ENCODE measurements at regions not wholly inside any gene's neighbourhood (a gene's known extent, or its start where the extent isn't known, plus 50 kb on each side); places are given as distances from the start of the nearest gene placed in this dataset.
"Not testable (repeated sequence)": the region's sequence is repeated elsewhere in the genome, so short reads cannot be mapped to it uniquely, and the experiment has no call there.

DNA sequence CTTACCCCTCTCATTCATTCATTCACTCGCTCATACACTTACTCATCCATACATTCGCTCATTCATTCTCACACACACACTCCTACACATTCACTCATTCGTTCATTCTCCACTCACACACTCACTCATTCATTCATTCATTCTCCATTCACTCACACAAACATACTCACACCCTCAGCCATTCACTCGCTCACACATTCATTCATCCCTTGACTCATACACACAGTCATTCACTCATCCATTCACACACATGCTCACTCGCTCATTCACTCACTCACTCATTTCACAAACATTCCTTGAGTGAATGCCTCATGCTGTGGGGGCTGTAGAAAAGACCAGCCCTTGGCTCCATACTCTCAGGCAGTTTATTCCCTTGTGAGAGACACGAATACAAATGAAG, 151.1 kb upstream of the MAMLD1 start:
- DNase-seq (ENCODE audit: low read depth in 2 of 2): no peak

DNA sequence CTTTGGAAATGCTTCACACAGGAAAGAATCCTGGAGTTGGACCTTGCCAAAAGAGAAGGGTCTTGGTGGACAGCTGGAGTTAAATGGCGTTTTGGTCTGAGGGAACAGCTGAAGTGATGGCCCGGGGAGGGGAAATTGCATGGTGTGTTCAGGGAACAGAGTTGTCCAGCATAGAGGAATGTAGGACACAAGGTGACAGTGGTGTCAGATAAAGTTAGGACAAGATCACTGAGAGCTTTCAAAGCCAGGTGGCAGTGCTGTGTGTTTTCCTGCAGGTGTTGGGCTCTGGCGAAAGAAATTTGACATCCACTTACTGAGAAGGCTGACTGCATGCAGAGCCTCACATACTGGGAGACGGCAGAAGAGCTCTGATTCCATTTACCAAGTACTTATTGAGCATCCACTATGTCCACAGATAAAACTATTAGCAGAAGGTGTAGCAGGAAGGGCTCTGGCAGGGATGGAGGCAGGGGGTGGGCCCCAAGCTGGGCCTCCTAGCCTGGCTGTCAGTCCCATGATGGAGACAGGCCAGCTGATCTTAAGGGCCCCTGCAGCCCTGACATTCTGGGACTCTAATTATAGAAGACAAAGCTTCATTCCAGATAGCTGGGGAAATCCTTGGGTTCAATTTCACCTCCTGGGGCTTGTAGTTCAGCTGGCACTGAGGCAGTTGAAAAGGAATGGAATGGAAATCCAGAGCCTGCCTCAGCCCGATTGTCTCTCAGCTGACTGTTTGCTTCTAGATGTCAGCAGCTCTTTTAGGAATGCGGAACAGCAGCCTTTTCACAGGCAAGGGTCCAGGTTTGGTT, 150.2 kb upstream of the MAMLD1 start:
- no peak for DNase-seq (ENCODE audit: low read depth in 2 of 2)

DNA sequence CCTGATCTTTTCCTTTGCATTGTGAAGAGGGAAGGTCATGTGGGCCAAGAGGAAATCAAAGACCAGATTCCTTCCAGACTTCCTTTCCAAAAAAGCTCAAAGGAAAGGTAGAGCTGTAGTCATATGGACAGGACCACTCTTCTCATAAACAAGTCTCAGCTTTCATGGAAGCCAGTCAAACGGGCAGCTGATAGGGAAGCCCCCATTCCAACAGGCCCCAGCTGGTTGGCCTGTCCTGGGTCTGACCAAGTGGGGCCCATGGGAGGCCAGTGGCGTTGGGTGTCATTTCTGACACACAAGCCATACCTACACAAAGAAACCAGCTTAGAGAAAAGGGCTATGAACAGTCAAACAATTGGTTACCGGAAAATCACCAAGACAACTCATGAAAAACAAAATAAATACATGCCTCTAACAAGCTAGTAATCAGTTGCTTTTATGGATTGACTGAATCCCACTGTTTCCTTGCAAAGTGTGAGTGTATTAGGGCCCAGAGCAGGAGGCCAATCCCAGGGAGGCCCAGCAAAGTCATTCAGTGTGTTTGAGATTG, 149.6 kb upstream of the MAMLD1 start:
- no peak for DNase-seq (ENCODE audit: low read depth in 2 of 2)

DNA sequence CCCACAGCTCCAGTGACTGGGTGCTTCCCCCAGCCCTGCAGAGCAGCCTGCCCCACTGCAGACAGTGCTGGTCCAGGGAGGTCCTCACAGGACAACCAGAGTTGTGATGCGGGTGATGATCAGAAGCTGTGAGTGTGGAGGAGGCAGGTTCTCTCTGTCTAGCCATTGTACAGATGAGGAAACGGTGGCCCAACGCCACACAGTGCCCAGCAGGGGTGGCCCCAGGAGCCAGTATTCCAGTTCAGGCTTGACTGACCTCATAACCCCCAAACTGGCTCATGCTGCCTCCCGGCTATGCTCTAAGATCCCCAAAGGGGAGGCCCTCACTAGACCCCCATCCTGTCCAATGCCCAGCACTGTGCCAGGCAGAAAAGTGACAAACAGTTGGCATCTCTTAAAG, 147.1 kb upstream of the MAMLD1 start:
- not testable (repeated sequence) for DNase-seq (ENCODE audit: low read depth in 2 of 2)

DNA sequence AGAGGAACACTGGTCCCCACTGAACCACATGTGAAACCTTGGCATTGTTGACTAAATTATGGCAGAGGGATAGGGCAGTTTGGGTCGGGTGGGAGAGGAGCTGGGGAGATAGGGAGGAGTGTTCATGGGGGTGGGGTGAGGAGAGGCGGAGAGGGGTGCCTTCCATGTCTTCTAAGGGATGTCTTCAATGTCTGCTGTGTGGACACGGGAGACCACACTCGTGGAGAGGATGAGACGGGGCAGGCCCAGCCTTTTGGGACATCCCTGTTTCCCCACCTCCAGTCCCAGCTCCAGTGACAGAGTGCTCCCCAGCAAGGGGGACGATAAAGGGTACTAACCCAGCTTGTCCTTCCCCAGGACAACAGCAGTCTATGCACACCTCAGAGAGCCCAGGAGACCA, 146.4 kb upstream of the MAMLD1 start:
- DNase-seq (ENCODE audit: low read depth in 2 of 2): no peak

DNA sequence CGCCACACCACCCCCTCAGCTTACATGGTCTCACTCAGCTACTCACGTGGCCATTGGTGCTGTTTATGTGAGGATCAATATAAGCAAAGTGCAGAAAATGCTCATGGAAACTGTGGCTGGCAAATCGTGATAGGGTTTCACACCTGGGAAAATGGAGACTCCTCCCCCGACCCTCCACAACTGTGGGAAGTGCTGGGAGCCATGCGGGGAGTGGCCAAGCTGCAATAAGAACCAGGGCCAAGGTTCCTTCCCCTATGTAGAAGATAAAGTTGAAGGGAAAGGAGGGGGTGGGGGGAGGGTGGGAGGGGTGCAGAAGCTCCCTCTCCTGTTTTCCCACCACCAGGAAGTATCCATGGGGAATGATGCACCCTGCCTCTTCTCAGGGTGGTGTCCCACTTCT, 145.5 kb upstream of the MAMLD1 start:
- no peak for DNase-seq (ENCODE audit: low read depth in 2 of 2)

DNA sequence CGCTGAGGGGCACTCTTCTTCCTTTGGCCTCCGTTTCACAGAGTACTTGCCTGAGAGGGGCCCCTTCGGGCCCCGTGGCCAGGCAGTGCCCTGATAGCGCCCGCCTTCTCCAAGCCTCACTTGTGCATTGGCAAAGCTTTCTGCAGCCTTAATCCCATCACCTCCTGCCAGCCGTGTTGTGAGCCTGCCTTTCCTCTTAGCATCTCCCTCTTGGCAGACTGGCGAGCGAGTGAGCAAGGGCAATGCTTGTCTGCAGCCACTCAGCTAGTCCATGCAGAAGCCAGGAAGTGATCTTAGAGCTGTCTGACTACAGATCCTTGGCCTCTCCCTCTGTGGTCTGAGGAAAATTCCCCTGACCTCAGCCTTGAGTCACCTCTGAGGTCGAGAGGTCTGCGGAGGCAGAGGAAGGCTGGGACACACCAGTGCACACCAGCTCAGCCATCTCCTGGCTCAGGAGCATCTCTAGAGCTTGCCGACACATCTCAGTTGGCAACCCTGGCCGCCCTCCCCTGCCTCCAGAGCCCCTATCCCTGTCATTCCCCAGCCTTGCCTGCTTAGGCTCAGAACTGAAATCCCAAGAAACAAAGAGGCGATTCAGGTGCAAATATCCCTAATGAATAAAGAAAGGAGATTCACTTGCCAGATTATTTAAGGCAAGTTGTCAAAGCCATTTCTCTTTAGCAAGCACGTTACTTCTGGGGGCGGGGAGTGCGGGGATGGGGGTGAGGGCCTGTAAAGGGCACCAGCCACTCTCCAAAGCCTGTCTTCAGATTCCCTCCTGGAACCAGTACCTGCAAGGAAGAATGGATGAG, 143.5 kb upstream of the MAMLD1 start:
- DNase-seq (ENCODE audit: low read depth in 2 of 2): no peak

DNA sequence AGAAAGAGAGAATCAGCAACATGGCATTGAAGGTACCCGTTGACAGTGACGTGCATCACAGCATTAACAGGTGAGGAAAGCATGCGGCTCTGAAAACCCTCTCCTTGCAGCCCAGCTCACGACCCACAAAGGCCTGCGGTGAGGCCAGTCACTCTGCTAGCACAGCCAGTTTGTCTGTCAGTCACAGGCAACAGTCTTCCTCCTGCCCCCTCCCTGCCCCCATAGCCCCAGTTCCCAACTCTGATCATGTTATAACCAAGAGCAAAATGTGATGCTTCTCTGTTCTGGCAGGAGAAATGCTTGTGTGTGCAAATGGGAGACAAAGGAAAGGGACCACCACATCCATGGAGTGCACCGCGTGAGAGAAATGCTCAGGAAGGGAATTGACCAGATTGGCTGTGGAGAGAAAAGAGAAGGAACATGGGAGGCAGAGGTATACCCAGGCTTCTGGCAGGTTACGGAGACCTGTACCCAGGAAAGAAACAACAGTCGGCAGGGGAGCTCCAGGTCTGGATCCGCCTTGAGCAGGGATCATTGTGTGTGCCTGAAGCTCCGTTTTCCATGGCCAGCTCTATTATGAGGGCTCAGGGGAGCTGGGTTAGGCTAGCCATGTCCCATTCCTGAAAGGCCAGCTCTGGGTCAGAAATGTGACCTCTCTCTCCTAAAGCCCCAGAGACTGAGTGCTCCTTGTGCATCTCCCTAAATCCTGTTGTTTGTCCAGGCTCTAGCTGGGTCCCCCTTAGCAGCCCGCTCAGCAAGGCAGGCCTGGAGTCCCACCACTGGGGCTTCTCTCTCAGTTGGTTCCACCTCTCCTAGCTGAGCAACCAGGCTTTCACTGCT, 139.7 kb upstream of the MAMLD1 start:
- DNase-seq (ENCODE audit: low read depth in 2 of 2): no peak

DNA sequence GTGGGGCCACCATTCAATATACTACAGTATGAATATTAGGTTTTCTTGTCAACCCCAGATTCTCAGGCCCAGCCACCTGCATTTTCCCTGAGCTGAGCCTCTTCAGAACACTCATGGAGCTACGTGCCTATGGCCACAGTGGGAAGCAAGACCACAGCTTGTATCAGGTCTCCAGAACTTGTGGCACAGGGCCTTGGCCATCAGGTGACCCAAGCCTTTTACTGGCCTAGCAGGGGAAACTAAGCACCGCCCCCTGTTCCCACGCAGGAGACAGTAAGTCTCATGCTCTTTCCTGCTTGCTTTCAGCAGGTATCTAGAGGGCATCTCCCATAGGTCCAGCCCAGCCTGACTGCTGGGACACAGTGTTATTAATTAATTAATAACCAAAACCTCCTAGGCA, 138.4 kb upstream of the MAMLD1 start:
- DNase-seq (ENCODE audit: low read depth in 2 of 2): no peak

DNA sequence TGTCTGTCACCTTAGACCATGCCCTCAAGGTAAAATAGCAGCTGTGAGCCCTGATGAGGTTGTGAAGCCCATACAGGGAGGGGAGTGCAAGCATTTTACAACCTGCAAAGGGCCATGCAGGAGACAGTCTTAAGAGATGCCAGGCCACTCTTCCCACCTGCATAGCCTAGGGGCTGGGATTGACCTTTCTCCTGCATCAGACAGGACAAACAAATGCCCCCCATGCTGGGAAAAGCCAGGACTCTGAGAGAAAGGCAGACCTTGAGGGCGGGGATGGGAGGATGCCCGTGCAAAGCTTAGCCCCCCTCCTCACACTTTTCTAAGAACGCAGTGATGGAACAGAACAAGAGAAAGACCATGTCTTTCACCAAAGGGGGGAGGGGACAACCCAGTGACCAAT, 137.9 kb upstream of the MAMLD1 start:
- no peak for DNase-seq (ENCODE audit: low read depth in 2 of 2)

DNA sequence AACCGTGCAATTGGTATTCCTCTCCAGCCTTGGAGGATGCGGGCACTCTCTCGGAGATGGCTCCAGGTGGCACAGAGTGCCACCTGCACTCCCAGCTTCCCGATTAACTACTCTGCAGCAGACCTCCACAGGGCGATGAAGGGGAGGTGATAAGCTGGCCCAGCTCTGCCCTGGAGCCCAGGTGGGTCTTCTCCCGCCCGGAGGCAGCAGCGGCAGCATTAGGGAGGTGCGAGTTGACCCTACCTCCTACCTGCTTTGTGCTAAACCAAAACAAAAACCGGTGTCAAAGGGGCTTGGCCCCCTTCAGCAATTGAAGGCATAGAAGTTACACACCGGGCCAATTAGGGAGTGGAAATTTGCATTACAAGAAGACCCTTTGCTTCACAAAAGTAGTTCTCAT, 137.4 kb upstream of the MAMLD1 start:
- DNase-seq (ENCODE audit: low read depth in 2 of 2): no peak

DNA sequence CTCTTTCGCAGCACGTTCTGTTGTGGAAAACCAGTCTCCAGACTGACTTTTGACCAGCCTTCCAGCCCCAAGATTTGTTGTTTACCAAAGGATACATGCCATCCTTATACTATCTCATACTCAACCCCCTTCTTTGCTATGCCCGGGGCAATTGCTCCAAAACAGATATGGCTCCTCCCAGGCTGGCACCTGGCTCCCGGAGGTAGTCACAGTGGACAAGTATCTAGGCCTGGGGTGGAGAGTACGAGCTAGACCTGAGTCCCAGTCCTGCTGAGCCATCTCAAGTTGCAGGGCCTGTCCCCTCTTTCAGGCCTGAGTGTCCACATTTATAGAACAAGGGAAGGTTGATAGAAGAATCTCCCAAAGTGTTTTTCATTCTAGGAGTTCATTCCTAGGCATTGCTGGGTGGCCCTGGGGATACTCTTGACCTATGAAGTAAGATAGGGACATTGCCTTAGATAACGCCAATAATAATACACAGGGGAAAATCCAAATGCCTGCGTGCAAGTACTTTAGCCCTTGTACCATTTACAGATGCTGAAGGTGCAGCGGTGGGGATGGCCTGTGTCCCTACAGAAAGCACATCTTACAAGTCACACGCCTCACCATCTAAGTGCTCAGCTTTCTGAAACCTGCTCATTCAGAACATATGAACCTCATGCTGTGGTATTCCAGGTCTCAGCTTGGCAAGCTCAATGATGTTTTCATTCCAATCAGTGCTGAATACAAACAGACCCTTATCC, 136.7 kb upstream of the MAMLD1 start:
- no peak for DNase-seq (ENCODE audit: low read depth in 2 of 2)

DNA sequence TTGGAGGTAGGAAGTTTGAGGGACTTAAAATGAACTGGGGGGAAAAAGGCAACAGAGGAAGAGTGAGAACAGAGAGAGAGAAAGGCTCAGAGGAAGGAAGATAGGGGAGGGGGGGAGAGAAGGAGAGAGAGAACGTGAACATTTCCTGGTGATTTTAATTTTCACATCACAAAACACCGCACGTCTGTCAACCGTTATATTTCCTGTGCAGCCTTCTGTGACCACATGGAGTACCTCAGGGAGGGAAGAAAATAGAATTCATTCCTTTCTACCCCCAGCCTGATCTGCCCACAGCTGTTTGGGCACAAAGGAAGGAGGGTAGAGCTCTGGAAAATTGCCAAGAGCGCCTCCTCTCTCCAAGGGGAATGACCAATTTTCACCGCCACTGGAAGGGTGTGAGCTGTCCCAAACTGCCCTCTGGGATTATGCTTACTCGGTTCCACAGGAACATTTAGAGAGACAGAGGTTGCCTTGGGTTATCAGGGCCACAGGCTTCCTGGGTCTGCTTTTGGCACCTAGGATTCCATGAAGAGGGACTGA, 135.7 kb upstream of the MAMLD1 start:
- no peak for DNase-seq (ENCODE audit: low read depth in 2 of 2)

DNA sequence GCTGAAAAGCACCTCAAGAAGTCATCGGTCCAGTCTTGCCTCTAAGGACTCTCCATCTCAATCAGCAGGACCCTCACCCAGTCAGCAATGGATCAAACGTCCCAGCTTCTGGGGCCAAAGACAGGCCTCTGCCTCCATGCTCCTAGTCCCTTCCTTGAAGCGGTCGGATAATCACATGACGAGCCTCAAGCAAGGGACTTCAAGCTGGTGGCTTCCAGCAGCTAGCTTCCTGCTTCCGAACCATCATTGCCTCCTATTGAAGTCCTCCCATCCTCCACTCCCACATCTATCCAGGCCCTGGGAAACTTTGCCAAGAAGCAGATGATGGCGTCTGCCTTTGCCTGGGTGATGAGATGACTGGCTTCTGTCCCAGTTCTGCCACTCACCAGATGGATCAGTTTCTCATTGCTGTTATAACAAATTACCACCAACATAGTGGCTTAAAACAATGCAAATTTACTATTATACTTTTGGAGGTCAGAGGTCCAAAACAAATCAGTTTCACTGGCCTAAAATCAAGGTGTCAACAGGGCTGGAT, 135.2 kb upstream of the MAMLD1 start:
- DNase-seq (ENCODE audit: low read depth in 2 of 2): no peak

DNA sequence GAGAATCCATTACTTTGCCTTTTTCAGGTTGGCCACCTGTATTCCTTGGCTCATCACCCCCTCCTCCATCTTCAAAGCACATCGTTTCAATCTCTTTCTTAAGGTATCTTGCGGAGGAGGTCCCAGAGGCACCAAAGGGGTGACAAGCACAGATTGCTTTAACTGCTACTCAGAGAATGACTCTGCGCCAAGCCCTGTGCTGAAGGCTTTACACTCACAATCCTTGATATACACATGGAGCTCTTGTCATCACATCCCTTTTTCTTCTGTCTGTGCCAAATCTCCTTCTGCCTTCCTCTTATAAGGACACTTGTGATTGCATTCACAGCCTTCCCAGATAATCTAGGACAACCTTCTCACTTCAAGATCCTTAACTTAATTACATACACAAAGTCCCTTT, 134.7 kb upstream of the MAMLD1 start:
- DNase-seq (ENCODE audit: low read depth in 2 of 2): no peak

DNA sequence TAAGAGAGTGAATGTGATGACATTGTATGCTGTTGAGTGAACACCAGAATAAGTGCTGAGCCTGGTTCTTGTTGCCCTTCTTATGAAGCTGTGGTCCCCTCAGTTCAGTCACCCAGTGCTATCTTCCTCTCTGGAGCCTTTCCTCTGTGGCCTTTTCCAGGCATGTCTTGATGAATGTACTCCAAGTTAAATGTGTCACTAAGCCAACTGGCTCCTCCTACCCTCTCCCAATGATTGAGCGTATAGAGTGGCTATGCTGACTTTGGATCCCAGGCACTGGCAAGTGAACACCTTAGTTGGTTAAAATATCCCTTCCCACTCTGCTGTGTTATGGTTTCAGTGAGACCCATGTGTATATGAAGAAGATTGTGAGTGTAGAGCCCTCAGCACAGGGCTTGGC, 134.1 kb upstream of the MAMLD1 start:
- no peak for DNase-seq (ENCODE audit: low read depth in 2 of 2)

DNA sequence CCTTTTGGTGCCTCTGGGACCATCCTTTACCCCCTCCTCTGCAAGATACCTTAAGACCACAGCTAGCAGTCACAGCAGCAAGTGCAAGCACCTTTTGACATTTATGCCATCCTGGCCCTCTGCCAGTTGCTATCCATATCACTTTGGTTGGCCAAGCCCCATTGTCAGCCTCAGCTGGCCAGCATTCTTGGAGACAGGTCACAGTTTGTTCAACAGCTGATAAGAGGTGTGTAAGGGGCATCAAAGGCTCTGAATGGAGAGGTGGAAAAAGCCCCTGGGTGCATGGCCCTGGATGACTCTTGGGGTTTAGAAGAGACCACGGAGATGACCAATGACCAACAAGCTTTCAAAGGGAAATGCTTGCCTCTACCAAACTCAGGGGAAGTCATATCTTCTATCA, 133.6 kb upstream of the MAMLD1 start:
- DNase-seq (ENCODE audit: low read depth in 2 of 2): no peak

DNA sequence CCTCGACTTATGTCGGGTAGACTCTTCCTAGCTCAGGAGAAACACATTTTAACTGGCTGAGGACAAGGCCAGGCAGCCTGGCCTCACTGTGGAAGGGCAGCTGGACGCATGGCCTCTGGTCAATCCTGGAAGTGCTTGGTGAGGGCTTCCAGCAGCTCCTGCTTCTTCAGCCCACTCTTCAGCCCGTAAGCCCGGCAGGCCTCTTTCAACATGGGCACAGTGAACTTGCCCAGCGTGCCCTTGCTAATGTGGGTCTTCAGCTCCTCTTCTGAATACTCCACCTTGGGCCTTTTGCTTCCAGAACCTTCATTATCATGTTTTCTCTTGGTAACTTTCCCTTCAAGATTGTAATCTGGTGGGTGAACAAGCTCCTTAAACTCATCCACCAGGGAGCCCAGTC, 132.2 kb upstream of the MAMLD1 start:
- not testable (repeated sequence) for DNase-seq (ENCODE audit: low read depth in 2 of 2)

DNA sequence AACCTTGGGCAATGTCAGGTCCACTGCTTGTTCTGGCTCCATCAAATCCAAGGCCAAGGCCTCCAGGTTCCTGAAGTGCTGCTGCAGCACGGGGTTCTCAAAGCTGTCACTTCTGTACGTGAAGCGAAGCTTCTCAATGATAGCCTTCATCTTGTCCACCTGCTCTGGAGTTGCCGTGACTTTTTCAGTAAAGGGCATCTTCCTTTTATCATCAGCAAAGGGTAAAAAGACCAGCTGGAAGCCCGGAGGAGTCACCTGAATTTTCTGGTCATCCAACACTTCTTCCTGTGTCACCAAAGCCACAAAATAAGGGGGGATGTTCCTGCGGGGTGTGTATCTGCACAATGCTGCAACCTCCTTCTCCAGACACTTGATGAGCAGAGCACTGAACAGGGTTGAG, 131.7 kb upstream of the MAMLD1 start:
- not testable (repeated sequence) for DNase-seq (ENCODE audit: low read depth in 2 of 2)

DNA sequence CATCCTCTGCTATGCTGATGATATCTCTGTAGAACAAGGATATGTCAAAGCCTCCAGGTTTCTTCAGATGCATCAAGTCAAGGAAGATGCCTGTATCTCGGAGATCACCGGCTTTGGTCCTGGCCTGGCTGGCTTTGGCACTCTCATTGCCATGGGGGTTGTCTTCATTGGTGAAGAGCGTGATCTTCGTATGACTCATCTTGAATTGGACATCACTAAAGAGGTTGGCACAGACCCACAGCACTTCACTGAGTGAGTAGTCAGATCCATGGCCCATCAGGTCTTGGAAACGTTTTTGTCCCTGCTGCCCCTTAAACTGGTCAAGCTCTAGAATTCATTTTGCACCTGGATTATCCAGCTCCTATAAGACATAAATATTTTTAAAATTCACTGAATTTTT, 130.9 kb upstream of the MAMLD1 start:
- DNase-seq (ENCODE audit: low read depth in 2 of 2): not testable (repeated sequence)

DNA sequence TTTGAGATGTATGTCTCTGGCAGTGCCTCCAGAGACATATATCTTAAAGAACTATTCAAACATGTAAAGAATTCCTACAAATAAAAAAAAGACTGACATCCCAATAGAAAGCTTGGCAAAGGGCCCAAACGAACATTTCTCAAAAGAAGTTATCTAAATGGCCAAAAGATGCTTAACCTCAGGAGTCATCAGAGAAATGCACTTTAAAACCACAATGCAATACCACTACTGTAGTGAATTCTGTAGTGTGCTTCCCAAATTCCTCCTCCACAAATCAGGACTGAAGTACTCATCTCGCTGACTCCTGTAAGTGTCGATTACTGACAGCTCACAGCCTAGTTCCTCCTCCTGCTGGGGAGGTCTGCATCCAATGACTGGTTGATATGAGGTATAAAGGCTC, 129.0 kb upstream of the MAMLD1 start:
- no peak for DNase-seq (ENCODE audit: low read depth in 2 of 2)
